NCI-H146 treated with DMSO at 0.1 percent for 48 hours (cell line): ENCODE measurements at regions not wholly inside any gene's neighbourhood (a gene's known extent, or its start where the extent isn't known, plus 50 kb on each side); places are given as distances from the start of the nearest gene placed in this dataset.

Experiments used
- DNase-seq: peaks from one replicate; lab custom pipeline; 2025; ENCODE audit not compliant: unreplicated experiment; lab: John Stamatoyannopoulos, UW

- no peak for DNase-seq
Measured at GRCh38 chr12:115859231-115859630, 418.3 kb downstream of the MED13L start.

- DNase-seq = no peak
Measured at GRCh38 chr12:115857923-115858322, 419.6 kb downstream of the MED13L start.

GRCh38 chr12:115857160-115857920, 420.2 kb downstream of the MED13L start:
- no peak for DNase-seq

DNA sequence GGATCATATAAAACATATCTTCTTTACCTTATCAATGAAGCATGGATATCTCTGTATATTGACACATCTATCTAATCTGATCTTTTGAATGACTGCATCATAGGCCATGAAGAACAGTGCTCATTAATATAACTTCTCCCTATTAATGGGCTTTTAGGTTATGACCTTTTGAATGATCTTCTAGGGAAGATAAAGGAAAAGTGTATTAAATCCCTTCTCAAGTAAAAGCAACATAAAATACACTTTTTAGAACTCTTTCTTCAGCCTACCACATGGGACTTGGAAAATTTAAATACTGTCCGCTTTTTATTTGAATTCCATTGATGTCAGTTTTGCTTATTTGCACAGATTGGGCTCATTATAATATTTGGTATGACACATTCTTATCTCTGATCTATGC, 425.4 kb downstream of the MED13L start:
- DNase-seq = no peak

DNA sequence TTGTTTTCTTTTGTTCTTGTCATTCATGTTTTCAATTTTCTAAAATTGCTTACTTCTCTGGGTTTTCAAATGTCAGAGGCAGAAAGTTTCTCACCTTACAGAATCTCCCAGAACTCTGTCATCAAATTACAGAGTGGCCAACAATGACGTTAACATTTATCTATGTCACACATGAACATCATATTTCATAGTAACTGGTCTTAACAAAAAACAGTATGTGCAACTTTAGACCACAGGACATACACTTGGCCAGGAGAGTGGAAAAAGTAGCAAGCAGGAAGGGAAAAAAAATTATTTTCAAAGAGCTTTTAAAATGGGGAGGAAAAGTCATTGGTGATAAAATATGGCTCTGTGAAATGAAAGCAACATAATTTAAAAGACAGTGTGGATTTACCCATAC, 426.5 kb downstream of the MED13L start:
- DNase-seq = no peak

- DNase-seq = no peak
Measured at GRCh38 chr12:115849262-115849943, 428.1 kb downstream of the MED13L start.

GRCh38 chr12:115847398-115847797, 430.1 kb downstream of the MED13L start:
- DNase-seq = no peak

DNA sequence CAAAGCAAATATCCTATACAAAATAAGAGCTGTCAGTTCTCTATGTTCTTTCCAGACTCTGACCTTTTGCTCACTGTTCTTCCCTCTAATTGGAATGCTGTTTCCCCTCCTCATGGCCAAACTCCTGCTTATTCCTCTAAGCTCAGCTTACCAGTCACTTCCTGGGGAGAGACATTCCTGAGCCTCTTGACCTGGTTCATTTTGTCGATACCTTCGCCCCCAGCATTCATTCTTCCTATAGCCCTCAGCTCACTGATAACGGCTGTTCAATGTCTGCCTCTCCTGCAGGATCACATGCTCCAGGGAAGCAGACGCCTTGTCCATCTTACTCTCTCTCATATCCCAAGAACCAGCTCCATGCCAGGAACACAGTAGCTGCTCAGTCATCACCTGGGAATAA, 431.0 kb downstream of the MED13L start:
- no peak for DNase-seq

DNA sequence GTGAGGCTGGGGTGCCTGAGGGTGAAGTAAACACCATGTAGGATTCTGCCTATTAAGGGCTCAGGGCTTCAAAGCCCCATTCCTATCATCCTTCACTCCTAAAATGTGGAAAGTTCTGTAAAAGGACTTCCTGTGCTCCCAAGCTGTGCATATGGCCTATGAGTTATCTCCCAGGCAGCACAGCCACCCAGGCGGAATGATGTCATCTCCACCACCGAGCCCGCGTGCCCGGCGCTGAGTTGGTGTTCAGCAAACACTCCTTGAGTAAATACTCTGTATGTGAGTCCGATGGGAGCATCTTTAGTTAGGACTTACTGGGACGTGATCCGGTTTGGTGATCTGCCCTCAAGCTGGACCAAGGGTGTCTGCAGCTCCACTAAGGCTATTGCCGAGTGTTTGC, 437.3 kb downstream of the MED13L start:
- DNase-seq = no peak

DNA sequence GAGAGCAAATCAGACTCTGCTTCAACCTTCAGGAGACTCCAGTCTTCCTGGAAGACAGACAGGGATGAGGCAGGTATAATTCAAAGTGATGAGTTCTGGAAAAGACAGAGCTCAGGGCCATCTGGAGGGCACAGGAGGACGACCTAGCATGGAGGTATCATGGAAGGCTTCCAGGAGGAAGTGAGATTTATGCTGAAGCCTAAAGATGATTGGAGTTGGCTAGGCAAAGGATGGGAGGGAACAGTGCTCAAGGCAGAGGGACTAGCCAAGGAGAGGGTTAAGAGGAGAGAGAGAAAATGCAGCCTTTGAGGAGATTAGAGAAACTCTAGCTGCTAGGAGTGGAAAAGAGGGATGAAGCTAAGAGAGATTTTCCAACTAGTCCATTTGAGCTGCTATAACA, 438.5 kb downstream of the MED13L start:
- DNase-seq = no peak

DNA sequence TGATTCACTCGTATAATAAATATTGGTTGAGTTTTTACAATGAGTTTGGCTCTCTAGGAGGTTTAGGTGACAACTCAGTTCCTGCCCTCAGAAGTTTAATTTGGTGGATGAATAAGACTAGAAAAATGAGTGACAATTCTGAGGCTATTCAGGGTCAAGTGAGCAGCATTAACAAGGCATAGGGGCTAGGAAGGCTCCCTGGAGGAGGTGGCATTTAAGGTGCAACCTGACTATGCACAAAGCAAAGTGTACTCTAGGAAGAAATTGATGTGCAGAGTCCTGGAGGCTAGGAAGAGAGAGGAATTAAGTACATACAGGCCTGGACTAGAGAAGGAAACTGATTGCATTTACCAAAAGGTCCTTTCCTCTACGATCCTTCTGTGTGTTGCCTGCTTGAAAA, 440.3 kb downstream of the MED13L start:
- DNase-seq = no peak

DNA sequence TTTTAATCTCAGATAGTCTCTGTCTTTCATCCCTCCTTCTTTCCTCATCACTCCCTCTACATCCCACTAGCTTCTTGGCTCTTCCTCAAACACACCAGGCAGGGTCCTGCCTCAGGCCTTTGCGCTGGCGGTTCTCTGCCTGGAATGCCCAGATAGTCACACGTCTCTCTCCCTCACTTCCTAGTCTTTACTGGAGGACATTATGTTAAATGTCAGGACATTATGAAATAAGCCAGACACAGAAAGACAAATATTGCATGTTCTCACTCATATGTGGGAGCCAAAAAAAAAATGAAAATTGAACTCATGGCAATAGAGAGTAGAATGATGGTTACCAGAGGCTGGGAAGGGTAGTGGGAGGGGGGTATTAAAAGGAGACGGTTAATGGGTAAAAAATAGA, 442.0 kb downstream of the MED13L start:
- no peak for DNase-seq

GRCh38 chr12:115833704-115834103, 443.8 kb downstream of the MED13L start:
- no peak for DNase-seq

- no peak for DNase-seq
Measured at GRCh38 chr12:115830633-115831032, 446.9 kb downstream of the MED13L start.

GRCh38 chr12:115830070-115830469, 447.4 kb downstream of the MED13L start:
- DNase-seq = no peak

- DNase-seq = no peak
Measured at GRCh38 chr12:115828168-115828567, 449.3 kb downstream of the MED13L start.

DNA sequence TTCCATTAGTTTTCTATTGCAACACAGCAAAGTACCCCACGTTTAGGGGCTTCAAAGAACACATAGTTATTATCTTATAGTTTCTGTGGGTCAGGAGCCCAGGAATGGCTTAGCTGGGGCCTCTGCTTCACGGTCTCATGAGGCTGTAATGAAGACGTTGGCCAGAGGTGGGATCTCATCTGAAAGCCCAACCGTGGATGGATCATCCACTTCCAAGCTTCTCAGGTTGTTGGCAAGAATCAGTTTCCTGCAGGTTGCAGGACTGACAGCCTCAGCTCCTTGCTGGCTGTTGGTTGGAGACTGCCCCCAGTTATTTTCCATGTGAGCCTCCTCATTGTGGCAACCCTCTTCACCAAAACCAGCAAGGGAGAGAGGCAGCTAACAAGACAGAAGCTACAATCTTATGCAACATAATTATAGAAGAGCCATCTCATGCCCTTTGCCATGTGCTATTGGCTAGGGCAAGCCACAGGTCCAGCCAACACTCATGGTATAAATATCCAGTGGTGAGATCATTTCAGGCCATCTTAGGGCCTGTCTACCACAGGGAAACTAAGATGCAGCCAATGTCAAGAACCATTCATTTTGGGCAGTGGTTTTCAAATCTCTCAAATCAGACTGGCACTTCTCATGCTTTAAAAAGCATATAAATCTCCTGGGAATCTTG, 452.4 kb downstream of the MED13L start:
- no peak for DNase-seq

DNA sequence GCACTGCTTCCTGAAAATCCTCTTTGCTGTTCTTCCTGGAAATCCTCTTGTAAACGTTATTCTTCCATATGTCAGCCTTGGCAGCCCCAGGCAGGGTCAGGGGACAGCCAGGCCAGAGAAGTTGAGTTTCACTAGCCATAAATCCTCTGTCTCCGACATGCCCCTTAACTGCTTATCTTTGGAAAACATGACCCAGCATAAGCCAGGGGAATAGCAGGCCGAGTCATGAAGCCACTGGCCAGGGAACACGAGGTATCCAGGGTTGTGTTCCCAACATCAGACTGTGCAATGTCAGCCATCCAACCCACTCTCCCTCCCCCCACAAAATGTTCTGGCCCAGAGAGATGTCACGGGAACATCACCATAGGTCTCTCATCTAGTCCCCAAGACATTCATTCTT, 453.9 kb downstream of the MED13L start:
- DNase-seq = no peak

DNA sequence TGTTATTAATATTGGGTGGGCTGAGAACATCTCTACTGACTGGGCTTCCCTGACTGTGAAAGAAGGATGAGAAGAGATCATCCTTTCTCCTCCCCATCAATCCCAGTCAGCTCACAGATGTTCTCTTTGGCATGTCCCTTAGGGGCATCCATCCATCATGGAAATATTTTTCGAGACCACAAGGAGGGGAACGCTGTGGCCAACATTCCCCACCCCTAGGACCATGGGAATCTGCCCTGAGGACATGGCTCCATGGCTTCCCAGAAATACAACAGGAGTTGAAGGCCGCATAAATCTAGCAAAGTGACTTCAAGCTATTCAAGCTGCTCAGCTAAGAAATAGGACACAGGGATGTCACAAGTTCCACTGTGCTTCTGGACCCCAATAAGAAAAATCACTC, 456.8 kb downstream of the MED13L start:
- no peak for DNase-seq

GRCh38 chr12:115818973-115819372, 458.5 kb downstream of the MED13L start:
- no peak for DNase-seq

DNA sequence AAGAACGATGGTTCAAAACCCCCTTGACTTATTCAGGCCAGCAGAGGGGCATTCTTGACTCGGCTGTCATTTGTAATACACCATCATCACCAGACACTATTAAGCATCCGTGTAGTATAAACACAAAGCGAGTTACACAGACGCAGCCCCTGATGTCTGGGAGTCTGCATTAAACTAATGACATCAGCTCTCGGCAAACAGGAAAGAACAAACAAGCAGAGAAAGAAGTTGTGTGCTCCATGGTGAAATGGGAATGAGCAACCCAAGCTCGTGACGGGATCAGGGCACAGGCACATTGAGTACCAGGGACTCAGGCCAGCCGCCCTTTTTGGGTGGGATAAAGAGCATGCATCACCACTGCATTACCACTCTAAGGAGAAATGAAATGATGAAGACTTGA, 460.1 kb downstream of the MED13L start:
- DNase-seq = no peak

DNA sequence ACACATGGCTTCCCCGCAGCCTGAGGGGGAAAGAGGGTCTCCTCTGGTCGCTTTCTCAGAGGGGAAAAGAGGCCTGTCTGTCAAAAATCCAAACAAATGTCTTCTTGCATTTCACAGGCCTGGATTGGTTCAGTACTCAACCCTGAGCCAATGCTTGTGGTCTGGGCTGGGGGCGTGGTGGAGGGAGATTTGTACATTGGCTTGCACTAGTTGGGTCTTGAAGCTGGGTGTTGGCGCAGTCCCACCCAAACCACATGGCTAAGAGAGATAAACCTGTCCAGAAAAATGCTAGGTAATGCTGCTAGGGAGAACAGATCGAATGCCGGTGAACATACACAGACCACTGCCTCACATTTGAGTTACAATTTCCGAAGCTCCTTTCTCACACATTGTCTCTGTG, 461.6 kb downstream of the MED13L start:
- no peak for DNase-seq
